ENCODE measurements at regions not wholly inside any gene's neighbourhood (a gene's known extent, or its start where the extent isn't known, plus 50 kb on each side); places are given as distances from the start of the nearest gene placed in this dataset.

- ATAC-seq = no peak
- WGBS (ENCODE audit: low lambda C conversion rate) = 17% methylated on average over 3 of the region's 3 CpGs
Measured at GRCh38 chr1:118555638-118556037, 370.6 kb upstream of the SPAG17 start.

More at GRCh38 chr1:118555638-118556037, 370.6 kb upstream of the SPAG17 start:
- ChIA-PET CTCF (ENCODE audit: low intra/inter-chr PET ratio, low total read pairs) (no interaction called here), POLR2A (no interaction called here)
- in situ Hi-C loops (cut with HindIII; ENCODE audit: extremely low pct_ligation_motif_present, low pct_unique_long_range_greater_than_20kb) = loop anchor here (25.0 kb wide), 1 partner anchor 457 kb away; no protein-coding TSS in a partner anchor
- H2AFZ ChIP-seq (ENCODE audit: low read length) = no peak overlapping the region
- H3K4me1 ChIP-seq (ENCODE audit: insufficient read depth, low read length) = no peaks in the 10 kb centered on the region
- H3K36me3 ChIP-seq (replicated peaks in 1 of 2; ENCODE audit: control insufficient read depth in 1 of 2, insufficient read depth in 2 of 2, low read length in 2 of 2) = no peaks in the 10 kb centered on the region
- FAIRE-seq (no peak), DNase-seq (ENCODE audit: low spot score) (no peak)
- H3K9me3 ChIP-seq (ENCODE audit: low read length) = 0 out of 2 replicates have a peak, but pooled peaks cover 2% of the 10 kb centered on the region
- no peak overlapping the region for H3K9ac ChIP-seq (ENCODE audit: insufficient read depth, low read depth, low read length)
- no peak overlapping the region for H3K4me2 ChIP-seq (ENCODE audit: low read depth, low read length)
- H3K4me3 ChIP-seq (replicated peaks in 1 of 3; ENCODE audit: insufficient read depth in 1 of 3, low read depth in 2 of 3, low read length in 3 of 3) = no peak overlapping the region
- no peak overlapping the region for H3K27ac ChIP-seq (ENCODE audit: extremely low read length, insufficient read depth, low read length)
- intact Hi-C loops (cut with micrococcal nuclease; ENCODE audit: unreplicated experiment) = no loop called here
- no peaks in the 10 kb centered on the region for H4K20me1 ChIP-seq (ENCODE audit: insufficient read depth, low read length)
- TF ChIP-seq ZNF317 (CRISPR knock-in tag; IDR thresholded peaks at IDR 0.05) = no peak
- no peak for TF ChIP-seq ZNF552 (CRISPR knock-in tag; IDR thresholded peaks at IDR 0.05; ENCODE audit: borderline replicate concordance)
- no peak for TF ChIP-seq ZNF503 (CRISPR knock-in tag; IDR thresholded peaks at IDR 0.05)
- no peak for TF ChIP-seq ZNF17 (CRISPR knock-in tag; IDR thresholded peaks at IDR 0.05)
- TF ChIP-seq NR3C1 (CRISPR knock-in tag; IDR thresholded peaks at IDR 0.05) = no peak
- TF ChIP-seq GMEB2 (CRISPR knock-in tag; IDR thresholded peaks at IDR 0.05; ENCODE audit: low read depth) = no peak
- TF ChIP-seq TCF7 (IDR thresholded peaks at IDR 0.05; ENCODE audit: low read depth) = no peak
- no peak for TF ChIP-seq ZNF75D (CRISPR knock-in tag; IDR thresholded peaks at IDR 0.05; ENCODE audit: borderline replicate concordance)
- TF ChIP-seq FOXK1 (CRISPR knock-in tag; IDR thresholded peaks at IDR 0.05; ENCODE audit: borderline replicate concordance, low read depth) = no peak
- no peak for TF ChIP-seq ZNF850 (CRISPR knock-in tag; conservative IDR thresholded peaks at IDR 0.05)
- TF ChIP-seq CC2D1A (CRISPR knock-in tag; IDR thresholded peaks at IDR 0.05) = no peak
- TF ChIP-seq ZNF18 (CRISPR knock-in tag; IDR thresholded peaks at IDR 0.05; ENCODE audit: insufficient replicate concordance) = no peak
- no peak for TF ChIP-seq HNF4G (IDR thresholded peaks at IDR 0.05; ENCODE audit: borderline replicate concordance, low read depth, low read length)
- TF ChIP-seq HNF4G (CRISPR knock-in tag; IDR thresholded peaks at IDR 0.05; ENCODE audit: borderline replicate concordance, low read depth) = no peak
- no peak for TF ChIP-seq MLLT10 (CRISPR knock-in tag; IDR thresholded peaks at IDR 0.05)
- no peak for TF ChIP-seq YEATS2 (CRISPR knock-in tag; IDR thresholded peaks at IDR 0.05; ENCODE audit: borderline replicate concordance)
- TF ChIP-seq ZNF567 (CRISPR knock-in tag; IDR thresholded peaks at IDR 0.05; ENCODE audit: borderline replicate concordance) = no peak
- TF ChIP-seq IRF2 (CRISPR knock-in tag; IDR thresholded peaks at IDR 0.05) = no peak
- no peak for TF ChIP-seq ARNT2 (CRISPR knock-in tag; IDR thresholded peaks at IDR 0.05; ENCODE audit: low read depth)
- no peaks in the 10 kb centered on the region for H3K27me3 ChIP-seq (ENCODE audit: control insufficient read depth in 1 of 2, insufficient read depth in 2 of 2, low read length in 2 of 2)
- BruUV-seq (replicated peaks) = no TSS peak
- no peaks in the 10 kb centered on the region for H3K79me2 ChIP-seq (ENCODE audit: insufficient read depth, low read length)
